Stimulated activated effector memory CD8-positive, alpha-beta T cell treated with anti-CD3 and anti-CD28 coated beads, Interleukin-12 subunit alpha, Interleukin-12 subunit beta, amount 100 ng/mL, for 72 hours (primary cell): ENCODE measurements at regions not wholly inside any gene's neighbourhood (a gene's known extent, or its start where the extent isn't known, plus 50 kb on each side); places are given as distances from the start of the nearest gene placed in this dataset.
A peak's percentile ranks its signal among the peaks of the same experiment; 100 is the strongest.
"Not testable (repeated sequence)": the region's sequence is repeated elsewhere in the genome, so short reads cannot be mapped to it uniquely, and the experiment has no call there.

Experiments used
- ATAC-seq: fragments of 150-1000 bp; cut with Tn5 transposase; 2 replicates; pipeline ENCODE4 v1.10.0; 2021
- DNase-seq, 2 donors: peaks; one replicate each; pipeline ENCODE4 v3.0.0; 2021 to 2022; ENCODE audit warnings: low spot score in 2 of 2
- H3K27ac Mint-ChIP-seq: one replicate; pipeline ENCODE4 v1.8.0; 2022; ENCODE audit warnings: mild to moderate bottlenecking, mixed read lengths
- H3K36me3 Mint-ChIP-seq: one replicate; pipeline ENCODE4 v1.8.0; 2022; ENCODE audit warnings: mild to moderate bottlenecking, mixed read lengths
- H3K4me1 Mint-ChIP-seq: one replicate; pipeline ENCODE4 v1.8.0; 2022; ENCODE audit warnings: mixed read lengths
- H3K4me3 Mint-ChIP-seq: one replicate; pipeline ENCODE4 v1.8.0; 2022; ENCODE audit warnings: mild to moderate bottlenecking, mixed read lengths
- H3K9me3 Mint-ChIP-seq: one replicate; pipeline ENCODE4 v1.8.0; 2022; ENCODE audit warnings: mixed read lengths

- ATAC-seq, result no peak
- no peak overlapping the region for H3K27ac Mint-ChIP-seq
- H3K4me3 Mint-ChIP-seq, result no peak overlapping the region
- no peaks in the 10 kb centered on the region for H3K36me3 Mint-ChIP-seq
- DNase-seq, result no peak
- no peaks in the 10 kb centered on the region for H3K9me3 Mint-ChIP-seq
- H3K4me1 Mint-ChIP-seq, result no peaks in the 10 kb centered on the region
These were observed 75.1 kb upstream of the AFDN start for GRCh38 chr6:167751579-167752115.

DNA sequence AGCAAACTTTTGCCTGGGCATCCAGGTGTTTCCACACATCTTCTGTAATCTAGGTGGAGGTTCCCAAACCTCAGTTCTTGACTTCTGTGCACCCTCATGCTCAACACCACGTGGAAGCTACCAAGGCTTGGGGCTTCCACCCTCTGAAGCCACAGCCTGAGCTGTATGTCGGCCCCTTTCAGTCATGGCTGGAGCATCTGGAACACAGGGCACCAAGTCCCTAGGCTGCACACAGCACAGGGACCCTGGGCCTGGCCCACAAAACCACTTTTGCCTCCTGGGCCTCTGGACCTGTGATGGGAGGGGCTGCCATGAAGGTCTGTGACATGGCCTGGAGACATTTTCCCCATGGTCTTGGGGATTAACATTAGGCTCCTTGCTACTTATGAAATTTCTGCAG is 73.4 kb upstream of the AFDN start:
- not testable (repeated sequence) for ATAC-seq

DNA sequence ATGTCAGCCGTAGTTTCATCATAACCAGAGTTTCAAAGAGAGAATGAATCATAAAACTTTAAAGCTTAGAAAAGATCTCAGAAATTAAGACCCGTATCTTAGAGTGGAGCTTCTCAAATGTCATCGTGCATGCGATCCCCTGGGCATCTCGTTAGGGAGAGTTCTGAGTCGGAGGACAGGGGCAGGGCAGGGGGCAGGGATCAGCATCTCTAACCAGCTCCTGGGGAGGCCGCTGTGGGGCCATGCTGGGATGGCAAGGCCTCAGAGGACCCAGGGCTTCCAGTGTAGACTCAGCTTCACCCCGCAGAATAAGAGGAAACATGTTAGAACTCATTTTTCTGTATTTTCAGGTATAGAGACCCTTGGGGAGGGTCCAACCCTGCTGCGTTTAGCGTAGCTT is 72.0 kb upstream of the AFDN start:
- ATAC-seq, result no peak
- Mint-ChIP-seq H3K4me3 (no peak overlapping the region), H3K4me1 (peaks cover 5% of the 10 kb centered on the region), H3K9me3 (no peaks in the 10 kb centered on the region), H3K27ac (no peak overlapping the region), H3K36me3 (no peaks in the 10 kb centered on the region)
- DNase-seq, result no peak

More for the DNA sequence above, 73.4 kb upstream of the AFDN start:
- H3K4me1 Mint-ChIP-seq, H3K4me3 Mint-ChIP-seq, H3K9me3 Mint-ChIP-seq, H3K27ac Mint-ChIP-seq, DNase-seq, H3K36me3 Mint-ChIP-seq: not testable (repeated sequence)

- H3K9me3 Mint-ChIP-seq, result no peaks in the 10 kb centered on the region
- no peaks in the 10 kb centered on the region for H3K36me3 Mint-ChIP-seq
- H3K27ac Mint-ChIP-seq, result no peak overlapping the region
These were observed 71.2 kb upstream of the AFDN start for GRCh38 chr6:167755461-167755860.

GRCh38 chr6:167756597-167756996 is 70.1 kb upstream of the AFDN start:
- Mint-ChIP-seq H3K27ac (no peak overlapping the region), H3K9me3 (no peaks in the 10 kb centered on the region), H3K4me1 (peaks cover 7% of the 10 kb centered on the region), H3K36me3 (no peaks in the 10 kb centered on the region), H3K4me3 (no peak overlapping the region)
- DNase-seq, result no peak
- no peak for ATAC-seq

More at GRCh38 chr6:167755461-167755860, 71.2 kb upstream of the AFDN start:
- no peak overlapping the region for H3K4me3 Mint-ChIP-seq
- peaks cover 7% of the 10 kb centered on the region for H3K4me1 Mint-ChIP-seq
- ATAC-seq (no peak), DNase-seq (no peak)

DNA sequence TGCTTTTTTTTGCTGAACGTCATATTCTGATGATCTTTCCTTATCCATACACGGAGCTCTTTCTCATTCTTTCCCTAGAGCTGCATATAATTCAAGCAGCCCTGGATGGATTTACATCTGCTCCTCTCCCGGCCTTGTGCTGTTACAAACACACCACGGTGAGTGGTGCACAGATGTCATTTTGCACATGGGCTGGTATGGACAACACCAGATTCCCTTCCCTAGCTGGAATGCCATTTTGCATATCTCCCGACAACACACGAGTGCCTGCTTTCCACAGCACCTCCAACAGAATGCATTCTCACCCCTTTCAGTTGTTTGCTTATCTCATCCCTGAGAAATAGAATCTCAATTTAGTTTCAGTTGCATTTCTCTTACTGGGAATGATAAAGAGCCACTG is 69.5 kb upstream of the AFDN start:
- DNase-seq, result no peak
- Mint-ChIP-seq H3K36me3 (no peaks in the 10 kb centered on the region), H3K4me3 (no peak overlapping the region), H3K4me1 (peaks cover 7% of the 10 kb centered on the region), H3K9me3 (no peaks in the 10 kb centered on the region), H3K27ac (no peak overlapping the region)
- ATAC-seq, result no peak

GRCh38 chr6:167757821-167758220 is 68.9 kb upstream of the AFDN start:
- Mint-ChIP-seq H3K36me3 (no peaks in the 10 kb centered on the region), H3K9me3 (no peaks in the 10 kb centered on the region), H3K4me1 (peaks cover 7% of the 10 kb centered on the region), H3K27ac (no peak overlapping the region), H3K4me3 (no peak overlapping the region)
- ATAC-seq, result no peak
- DNase-seq, result no peak

DNA sequence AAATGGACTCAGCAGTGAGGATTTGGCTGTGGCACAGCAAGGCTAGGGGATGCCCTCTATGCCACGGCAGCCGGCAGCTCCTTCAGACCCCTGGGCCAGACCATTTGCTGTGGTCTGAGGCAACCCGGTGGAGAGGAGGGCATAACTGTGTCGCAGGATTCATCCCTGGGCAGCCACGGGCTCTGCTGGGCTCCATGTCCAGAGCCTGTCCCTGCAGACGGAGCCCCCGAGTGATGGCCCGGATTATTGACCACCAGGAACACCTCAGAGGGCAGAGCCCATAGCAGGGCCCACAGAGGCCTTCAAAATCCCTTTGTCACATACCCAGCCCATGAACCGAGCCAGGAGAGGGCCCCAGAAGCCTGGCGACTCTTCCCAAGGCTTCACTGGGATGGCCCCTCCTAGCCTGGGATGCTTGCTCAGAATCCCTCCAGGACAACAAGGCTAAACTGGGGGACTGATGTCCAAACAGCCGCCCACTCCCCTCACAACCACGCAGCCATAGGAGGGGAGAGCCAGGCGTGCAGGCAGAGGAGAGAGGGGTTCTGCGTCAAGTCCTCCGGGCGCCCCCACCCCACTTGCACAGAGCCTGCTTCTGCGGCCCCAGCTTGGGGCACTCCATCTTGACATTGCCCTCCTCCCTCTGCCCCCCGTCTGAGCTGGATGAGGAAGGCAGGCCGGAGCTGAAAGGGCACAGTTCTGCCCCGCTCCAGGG is 68.2 kb upstream of the AFDN start:
- no peaks in the 10 kb centered on the region for H3K9me3 Mint-ChIP-seq
- DNase-seq (no peak), ATAC-seq (peak; percentile 6)
- no peak overlapping the region for H3K4me3 Mint-ChIP-seq
- H3K27ac Mint-ChIP-seq, result no peak overlapping the region
- peaks cover 7% of the 10 kb centered on the region for H3K4me1 Mint-ChIP-seq
- no peaks in the 10 kb centered on the region for H3K36me3 Mint-ChIP-seq

- no peak for ATAC-seq
- H3K4me3 Mint-ChIP-seq, result no peak overlapping the region
- H3K27ac Mint-ChIP-seq, result no peak overlapping the region
- no peak for DNase-seq
- no peaks in the 10 kb centered on the region for H3K36me3 Mint-ChIP-seq
- H3K4me1 Mint-ChIP-seq, result peaks cover 7% of the 10 kb centered on the region
- H3K9me3 Mint-ChIP-seq, result no peaks in the 10 kb centered on the region
These were observed 67.5 kb upstream of the AFDN start for GRCh38 chr6:167759206-167759605.

- DNase-seq (no peak), ATAC-seq (no peak)
- H3K9me3 Mint-ChIP-seq, result no peaks in the 10 kb centered on the region
- no peak overlapping the region for H3K4me3 Mint-ChIP-seq
- H3K27ac Mint-ChIP-seq, result no peak overlapping the region
- no peaks in the 10 kb centered on the region for H3K36me3 Mint-ChIP-seq
- H3K4me1 Mint-ChIP-seq, result peaks cover 7% of the 10 kb centered on the region
These were observed 66.8 kb upstream of the AFDN start for GRCh38 chr6:167759912-167760311.

DNA sequence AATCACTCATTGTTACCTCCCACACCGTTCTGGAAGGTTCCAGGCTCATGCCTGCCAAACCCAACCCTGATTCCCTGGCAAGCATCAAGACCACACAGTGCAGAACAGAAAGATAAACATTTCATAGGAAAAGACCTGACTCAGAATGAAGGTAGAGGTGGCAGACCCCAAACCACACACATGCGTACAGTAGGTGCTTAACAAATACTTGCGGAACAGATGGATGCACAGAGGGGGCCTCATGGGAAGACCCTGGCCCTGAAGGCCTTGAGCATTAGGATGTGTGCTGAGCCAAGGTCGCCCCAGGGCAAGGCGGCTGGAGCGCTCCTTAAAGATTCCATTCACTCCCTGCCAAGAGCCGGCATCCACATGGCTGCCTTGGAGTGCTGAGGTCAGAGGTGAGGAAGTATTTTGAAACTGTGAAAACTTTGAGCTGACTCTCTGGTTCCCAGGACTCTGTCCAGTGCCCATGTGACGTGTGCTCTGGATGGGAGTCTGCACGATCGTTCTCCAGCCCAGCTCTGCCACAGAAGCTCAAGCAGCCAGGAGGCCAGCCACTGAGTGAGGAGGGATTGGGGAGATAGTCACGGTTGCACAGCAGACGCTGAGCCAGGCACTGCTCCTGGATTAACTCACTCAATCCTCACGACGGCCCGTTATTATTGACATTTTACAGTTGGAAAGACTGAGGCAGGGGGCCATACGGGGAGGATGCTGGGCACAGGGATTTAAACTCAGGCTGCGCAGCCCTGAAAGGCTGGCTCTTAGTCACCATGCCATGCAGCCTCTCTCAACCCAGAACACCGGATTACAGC is 65.5 kb upstream of the AFDN start:
- no peak for ATAC-seq
- Mint-ChIP-seq H3K4me1 (peaks cover 7% of the 10 kb centered on the region), H3K27ac (no peak overlapping the region), H3K4me3 (no peak overlapping the region), H3K9me3 (no peaks in the 10 kb centered on the region), H3K36me3 (no peaks in the 10 kb centered on the region)
- DNase-seq, result no peak

DNA sequence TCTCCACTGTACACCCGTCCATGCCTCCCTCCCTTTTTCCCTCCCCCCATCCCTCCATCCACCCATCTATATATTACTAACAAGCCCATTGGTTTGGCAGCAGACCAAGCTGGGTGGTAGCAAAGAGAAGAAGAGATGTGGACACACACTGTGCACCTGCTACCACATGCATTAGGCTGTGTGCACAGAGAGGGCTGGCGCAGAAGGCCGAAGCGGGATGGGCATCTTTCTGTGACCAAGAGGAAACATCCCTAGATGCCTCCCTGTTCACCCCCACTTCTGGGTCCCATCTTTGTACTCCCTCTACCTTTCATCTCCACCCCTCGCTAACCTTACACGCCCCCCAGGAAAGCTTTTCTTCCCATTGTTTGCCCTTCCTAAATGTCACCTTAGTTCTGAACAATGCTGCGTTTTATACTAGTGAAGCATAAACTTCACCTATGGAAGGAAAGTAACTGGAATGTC is 64.9 kb upstream of the AFDN start:
- DNase-seq (no peak), ATAC-seq (no peak)
- H3K36me3 Mint-ChIP-seq, result no peaks in the 10 kb centered on the region
- peaks cover 7% of the 10 kb centered on the region for H3K4me1 Mint-ChIP-seq
- no peaks in the 10 kb centered on the region for H3K9me3 Mint-ChIP-seq
- no peak overlapping the region for H3K27ac Mint-ChIP-seq
- H3K4me3 Mint-ChIP-seq, result no peak overlapping the region

GRCh38 chr6:167762259-167762962 is 64.3 kb upstream of the AFDN start:
- ATAC-seq, result no peak
- H3K27ac Mint-ChIP-seq, result no peak overlapping the region
- peaks cover 7% of the 10 kb centered on the region for H3K4me1 Mint-ChIP-seq
- no peaks in the 10 kb centered on the region for H3K9me3 Mint-ChIP-seq
- H3K36me3 Mint-ChIP-seq, result no peaks in the 10 kb centered on the region
- H3K4me3 Mint-ChIP-seq, result no peak overlapping the region
- no peak for DNase-seq

DNA sequence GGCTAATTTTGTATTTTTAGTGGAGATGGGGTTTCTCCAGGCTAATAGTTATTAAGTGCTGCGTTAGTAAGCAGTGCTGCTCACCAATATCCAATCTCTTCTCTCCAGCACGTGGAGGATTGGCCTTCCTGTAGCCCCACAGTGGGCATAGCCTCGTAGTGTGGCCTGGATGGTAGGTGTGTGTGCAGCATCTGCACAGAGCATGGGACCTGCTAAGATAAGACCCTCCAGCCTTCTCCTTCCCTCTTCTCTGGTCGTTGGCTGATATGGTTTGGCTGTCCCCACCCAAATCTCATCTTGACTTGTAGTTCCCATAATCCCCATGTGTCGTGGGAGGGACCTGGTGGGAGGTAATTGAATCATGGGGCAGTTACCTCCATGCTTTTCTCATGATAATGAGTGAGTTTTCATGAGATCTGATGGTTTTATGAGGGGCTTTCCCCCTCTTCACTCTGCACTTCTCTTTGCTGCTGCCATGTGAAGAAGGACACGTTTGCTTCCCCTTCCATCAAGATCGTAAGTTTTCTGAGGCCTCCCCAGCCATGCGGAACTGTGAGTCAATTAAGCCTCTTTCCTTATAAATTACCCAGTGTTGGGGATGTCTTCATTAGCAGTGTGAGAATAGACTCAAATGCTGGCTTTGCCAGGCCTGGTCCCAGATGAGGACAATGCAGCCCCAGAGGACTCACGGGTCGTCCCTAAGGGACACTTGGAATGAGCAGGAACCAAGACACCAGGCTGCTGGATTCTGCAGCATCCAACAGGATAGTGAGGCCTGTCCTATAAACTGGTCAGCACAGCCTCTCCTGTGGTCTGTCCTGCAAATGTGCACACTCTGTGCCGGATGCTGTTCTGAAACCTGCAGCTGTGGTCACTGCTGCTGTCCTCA is 63.4 kb upstream of the AFDN start:
- ATAC-seq, result no peak
- H3K9me3 Mint-ChIP-seq, result no peaks in the 10 kb centered on the region
- H3K4me1 Mint-ChIP-seq, result peaks cover 7% of the 10 kb centered on the region
- H3K27ac Mint-ChIP-seq, result no peak overlapping the region
- H3K4me3 Mint-ChIP-seq, result no peak overlapping the region
- DNase-seq, result no peak
- H3K36me3 Mint-ChIP-seq, result no peaks in the 10 kb centered on the region
